Dedifferentiated amniotic fluid mesenchymal stem cell (primary cell): ENCODE measurements at regions not wholly inside any gene's neighbourhood (a gene's known extent, or its start where the extent isn't known, plus 50 kb on each side); places are given as distances from the start of the nearest gene placed in this dataset.

Experiments
- DNase-seq: peaks from one replicate; pipeline ENCODE4 v3.0.0-alpha.2; 2016; ENCODE audit errors: extremely low spot score

GRCh38 chr17:72301887-72302286 is 181.1 kb downstream of the SOX9 start:
- DNase-seq = no peak

- DNase-seq = no peak
These were observed 181.9 kb downstream of the SOX9 start for GRCh38 chr17:72302735-72303134.

- DNase-seq = no peak
These were observed 183.2 kb downstream of the SOX9 start for GRCh38 chr17:72303787-72304733.

- no peak for DNase-seq
These were observed 184.0 kb downstream of the SOX9 start for GRCh38 chr17:72304859-72305258.

DNA sequence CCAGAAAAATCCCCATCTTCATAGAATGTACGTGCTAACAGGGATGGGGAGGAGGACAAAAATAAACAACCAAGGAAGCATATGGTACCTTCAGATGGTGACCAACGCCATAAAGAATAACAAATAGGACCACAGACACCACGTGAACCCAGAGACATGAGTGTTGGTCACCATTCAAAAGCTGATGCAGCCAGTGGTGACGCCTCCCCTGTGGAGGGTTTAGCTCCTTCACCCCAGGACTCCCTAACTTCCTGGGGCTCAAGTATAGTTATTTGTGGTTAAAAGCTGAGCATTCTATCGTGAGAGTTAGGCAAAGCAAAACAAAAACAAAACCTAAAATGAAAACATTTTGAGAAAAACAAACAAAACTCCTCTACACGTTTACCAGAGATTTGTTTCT is 184.7 kb downstream of the SOX9 start:
- no peak for DNase-seq

DNA sequence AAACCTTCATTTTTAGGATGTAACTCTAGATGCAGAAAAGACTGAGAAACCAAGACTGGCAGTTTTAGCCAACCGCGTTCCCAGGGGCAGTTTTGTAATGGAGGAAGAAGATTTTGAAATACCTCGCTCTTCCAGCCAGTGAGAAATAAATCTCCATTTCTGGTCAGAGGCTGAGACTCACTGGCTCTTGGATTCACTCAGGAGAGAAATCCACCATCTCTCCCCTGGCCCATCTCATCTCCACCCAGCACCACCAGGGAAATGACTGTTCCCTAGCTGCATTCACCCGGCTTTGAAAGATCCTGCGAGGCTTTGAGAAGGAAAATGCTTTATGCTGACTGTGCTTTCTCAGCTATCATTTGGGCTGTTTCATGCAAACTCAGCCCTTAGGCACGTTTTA is 185.2 kb downstream of the SOX9 start:
- DNase-seq = no peak

- no peak for DNase-seq
These were observed 187.0 kb downstream of the SOX9 start for GRCh38 chr17:72307836-72308235.

GRCh38 chr17:72308744-72309385 is 188.0 kb downstream of the SOX9 start:
- no peak for DNase-seq

- no peak for DNase-seq
These were observed 190.2 kb downstream of the SOX9 start for GRCh38 chr17:72311004-72311403.

DNA sequence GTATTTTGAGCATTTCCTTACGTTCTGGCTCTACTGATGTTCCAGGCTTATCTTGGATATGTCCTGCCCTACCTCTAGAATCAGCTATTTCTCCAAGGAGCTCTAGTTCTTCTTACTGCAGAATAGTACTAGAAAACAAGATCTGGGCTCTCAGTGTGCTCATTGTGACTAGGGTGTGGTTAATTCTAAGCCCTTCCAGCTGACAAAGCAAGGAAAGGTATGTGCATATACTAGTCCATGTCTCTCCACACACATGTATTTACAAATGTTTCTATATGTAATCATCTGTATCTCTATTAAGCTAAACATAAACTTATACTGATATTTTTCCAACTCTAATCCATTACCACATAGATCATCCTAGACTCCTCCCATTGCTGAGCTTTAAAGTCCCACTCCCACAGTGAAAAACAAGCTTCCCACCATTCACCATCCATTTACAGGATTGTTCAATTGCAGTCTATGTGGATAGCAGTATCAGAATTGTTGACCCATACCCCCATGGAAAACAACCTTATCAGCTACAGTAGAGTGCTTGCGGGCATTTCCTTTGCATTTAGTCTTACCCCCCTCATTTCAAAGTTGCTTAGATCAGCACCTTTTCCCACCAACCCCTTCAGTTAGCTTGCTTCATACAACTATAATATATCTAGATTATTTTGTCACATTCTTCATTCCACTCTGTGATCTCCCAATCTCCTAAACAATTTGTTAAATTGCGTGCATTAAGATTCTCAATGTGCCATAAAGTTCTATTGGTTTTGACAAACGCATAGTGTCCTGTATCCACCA is 194.5 kb downstream of the SOX9 start:
- DNase-seq = no peak

- DNase-seq = no peak
These were observed 197.3 kb downstream of the SOX9 start for GRCh38 chr17:72318131-72318530.

GRCh38 chr17:72321896-72322295 is 201.1 kb downstream of the SOX9 start:
- no peak for DNase-seq

- DNase-seq = no peak
These were observed 211.5 kb downstream of the SOX9 start for GRCh38 chr17:72332367-72332766.

DNA sequence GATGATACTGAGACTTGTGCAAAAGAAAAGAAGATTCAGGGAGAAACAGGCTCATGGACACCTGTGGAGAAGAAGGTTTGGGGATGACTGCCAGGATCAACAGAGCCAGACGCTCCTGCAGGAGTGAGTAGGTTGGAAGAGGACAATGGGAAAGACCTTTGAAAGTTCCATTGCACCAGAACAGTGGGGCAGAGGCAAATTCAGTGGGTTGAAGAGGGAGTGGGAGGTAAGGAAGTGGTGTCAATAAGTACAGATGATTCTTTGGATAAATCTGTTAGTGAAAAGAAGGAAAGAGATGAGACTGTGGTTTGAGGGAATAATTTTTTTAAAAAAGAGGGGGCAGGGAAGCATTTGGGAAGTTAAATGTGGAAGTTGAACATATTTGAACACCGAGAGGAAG is 212.8 kb downstream of the SOX9 start:
- DNase-seq = no peak

GRCh38 chr17:72334205-72334604 is 213.4 kb downstream of the SOX9 start:
- DNase-seq = peak; percentile 55

GRCh38 chr17:72336026-72336803 is 215.4 kb downstream of the SOX9 start:
- DNase-seq = no peak

DNA sequence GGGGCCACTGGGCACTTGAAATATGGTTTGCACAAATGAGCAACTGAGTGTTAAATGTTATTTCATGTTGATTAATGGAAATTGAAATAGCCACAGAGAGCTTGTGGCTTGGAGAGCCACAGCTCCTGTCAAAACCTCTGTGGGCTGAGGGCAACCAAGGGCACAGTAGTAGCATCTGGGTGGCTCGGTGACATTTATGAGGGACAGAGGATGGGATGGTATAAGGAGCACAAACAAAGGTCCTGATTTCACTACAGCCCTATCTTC is 215.9 kb downstream of the SOX9 start:
- no peak for DNase-seq

DNA sequence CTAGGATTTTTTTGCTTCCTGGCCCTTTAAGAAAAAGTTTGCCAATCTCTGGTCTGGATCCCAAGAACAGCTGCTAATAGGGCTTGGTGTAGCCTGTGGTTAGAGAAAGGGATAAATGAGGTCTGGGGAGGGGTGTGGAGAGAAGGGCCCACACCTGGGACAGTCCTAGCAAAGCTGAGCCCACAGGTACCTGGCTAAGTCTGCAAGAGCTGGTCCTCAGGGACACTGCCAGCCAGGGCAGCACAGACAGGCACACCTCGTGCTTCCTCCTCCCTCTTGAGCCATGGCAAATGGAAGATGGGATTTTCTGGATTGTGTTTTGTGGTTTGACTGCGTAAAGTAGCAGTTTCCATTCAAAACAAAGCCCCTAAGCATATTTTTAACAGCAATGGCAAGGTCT is 217.5 kb downstream of the SOX9 start:
- no peak for DNase-seq

GRCh38 chr17:72338847-72339790 is 218.3 kb downstream of the SOX9 start:
- peak; percentile 87 for DNase-seq

DNA sequence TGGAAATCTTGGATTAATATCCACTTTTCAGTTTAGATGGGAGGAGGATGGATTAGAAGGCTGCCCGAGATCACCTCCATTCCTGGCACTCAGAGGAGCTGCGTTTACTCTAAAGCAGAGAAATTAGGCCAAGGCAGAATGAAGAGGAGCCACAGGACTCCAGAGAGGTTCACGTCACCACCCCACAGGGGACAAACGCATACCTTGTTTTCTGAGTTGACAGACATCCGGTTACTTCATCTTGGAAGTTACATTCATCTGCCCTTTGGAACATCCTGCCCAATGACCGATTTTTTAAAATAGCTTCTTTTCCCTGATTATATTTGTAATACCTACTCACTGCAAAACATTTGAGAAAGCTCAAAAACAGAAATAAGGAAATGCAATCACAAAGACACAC is 220.0 kb downstream of the SOX9 start:
- DNase-seq = no peak

DNA sequence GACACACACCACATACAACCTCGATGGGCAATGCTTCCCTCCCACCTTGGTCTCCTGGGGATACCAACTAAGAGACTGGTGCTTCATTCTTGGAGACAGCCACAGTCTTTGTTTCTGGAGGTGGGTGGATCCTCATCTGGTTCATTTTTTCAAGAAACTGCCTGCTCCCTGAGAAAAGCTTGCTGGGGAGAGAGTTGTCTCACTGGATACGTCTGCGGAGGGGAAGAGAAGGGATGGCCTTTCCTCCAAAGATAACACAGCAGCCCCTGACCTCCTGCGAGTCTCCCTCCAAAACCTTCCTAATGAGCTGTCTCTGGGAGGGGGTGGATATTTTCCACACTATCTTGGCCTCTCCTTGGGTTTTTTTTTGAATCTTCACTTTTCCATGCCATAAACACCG is 221.2 kb downstream of the SOX9 start:
- DNase-seq = no peak
